Skeletal muscle tissue (tissue), 3 donors: ENCODE measurements at regions not wholly inside any gene's neighbourhood (a gene's known extent, or its start where the extent isn't known, plus 50 kb on each side); places are given as distances from the start of the nearest gene placed in this dataset.

Experiments used
- H3K27ac ChIP-seq: one replicate; pipeline ENCODE4 v1.7.0; 2013; ENCODE audit warnings: mild to moderate bottlenecking, low read depth, low read length, inconsistent platforms
- H3K27me3 ChIP-seq, 3 donors: one replicate each; pipeline ENCODE4 v1.7.0; 2013; ENCODE audit warnings: low read length in 3 of 3; ENCODE audit not compliant: control insufficient read depth in 3 of 3, insufficient read depth in 3 of 3
- H3K36me3 ChIP-seq, 3 donors: one replicate each; pipeline ENCODE4 v1.7.0; 2013; ENCODE audit warnings: low read length in 3 of 3; ENCODE audit not compliant: control insufficient read depth in 3 of 3, insufficient read depth in 3 of 3
- H3K4me1 ChIP-seq, 3 donors: one replicate each; pipeline ENCODE4 v1.7.0; 2013; ENCODE audit warnings: low read length in 3 of 3, mild to moderate bottlenecking in 3 of 3; ENCODE audit not compliant: control insufficient read depth in 3 of 3, insufficient read depth in 3 of 3
- H3K4me3 ChIP-seq, 3 donors: one replicate each; pipeline ENCODE4 v1.7.0; 2013; ENCODE audit warnings: low read length in 3 of 3
- H3K9ac ChIP-seq, 3 donors: one replicate each; pipeline ENCODE4 v1.7.0; 2013; ENCODE audit warnings: low read length in 3 of 3, mild to moderate bottlenecking in 3 of 3, moderate library complexity in 2 of 3, low read depth in 1 of 3
- H3K9me3 ChIP-seq, 3 donors: one replicate each; pipeline ENCODE4 v1.7.0; 2013; ENCODE audit warnings: low read length in 3 of 3; ENCODE audit not compliant: control insufficient read depth in 3 of 3
- donor health status: Osteomylitis.

DNA sequence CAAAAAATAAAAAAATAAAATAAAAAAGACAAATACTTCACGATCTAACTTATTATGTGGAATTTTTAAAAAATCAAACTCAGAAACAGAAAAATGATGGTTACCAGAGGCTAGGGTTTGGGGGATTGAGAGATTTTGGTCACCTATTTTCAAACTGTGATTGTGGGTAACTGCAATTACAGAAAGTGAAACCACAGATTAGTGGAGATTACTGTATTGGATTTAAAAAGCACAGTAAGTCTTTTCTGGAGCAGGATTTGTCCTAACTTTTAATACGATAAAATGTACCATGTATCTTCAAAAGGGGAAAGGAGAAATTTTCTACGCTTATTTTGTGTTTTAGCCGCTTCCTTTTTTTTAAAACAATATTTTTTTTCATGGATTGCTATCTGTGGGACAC lies 1204.9 kb upstream of the LRRTM3 start:
- peak overlapping the region in 1 of 3 donors; percentile 39 for H3K4me3 ChIP-seq
- no peak overlapping the region for H3K9ac ChIP-seq
- no peaks in the 10 kb centered on the region for H3K9me3 ChIP-seq
- H3K36me3 ChIP-seq: no peaks in the 10 kb centered on the region
- no peaks in the 10 kb centered on the region for H3K27me3 ChIP-seq
- no peak overlapping the region for H3K27ac ChIP-seq
- no peaks in the 10 kb centered on the region for H3K4me1 ChIP-seq

GRCh38 chr10:65723525-65723924 lies 1202.3 kb upstream of the LRRTM3 start:
- H3K9me3 ChIP-seq: peaks cover 0 to 2% (median 0%) of the 10 kb centered on the region in 3 donors
- H3K9ac ChIP-seq: no peak overlapping the region
- no peak overlapping the region for H3K4me3 ChIP-seq
- H3K4me1 ChIP-seq: no peaks in the 10 kb centered on the region
- no peaks in the 10 kb centered on the region for H3K36me3 ChIP-seq
- no peak overlapping the region for H3K27ac ChIP-seq
- no peaks in the 10 kb centered on the region for H3K27me3 ChIP-seq

DNA sequence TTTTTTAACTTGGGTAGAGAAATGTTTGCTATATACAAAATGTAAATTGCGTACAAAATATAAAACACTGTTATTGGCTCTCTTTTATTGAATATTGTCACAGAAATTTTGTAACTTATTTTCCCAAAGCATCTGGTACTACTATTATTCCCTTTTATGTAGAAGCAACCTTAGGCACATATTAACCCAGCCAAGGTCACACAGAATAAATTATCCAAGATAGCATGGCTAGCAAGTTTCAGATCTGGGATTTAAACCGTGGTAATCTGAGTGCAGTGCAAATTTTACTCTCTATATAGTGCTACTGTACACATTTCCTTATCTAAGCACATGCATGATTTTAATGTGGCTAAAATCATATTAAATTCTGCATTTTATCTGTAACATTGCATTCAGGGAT lies 1190.5 kb upstream of the LRRTM3 start:
- no peaks in the 10 kb centered on the region for H3K9me3 ChIP-seq
- no peak overlapping the region for H3K27ac ChIP-seq
- H3K4me1 ChIP-seq: no peaks in the 10 kb centered on the region
- H3K9ac ChIP-seq: no peak overlapping the region
- no peaks in the 10 kb centered on the region for H3K36me3 ChIP-seq
- H3K4me3 ChIP-seq: no peak overlapping the region
- H3K27me3 ChIP-seq: no peaks in the 10 kb centered on the region

- Histone ChIP-seq H3K4me3 (no peak overlapping the region), H3K4me1 (no peaks in the 10 kb centered on the region), H3K36me3 (no peaks in the 10 kb centered on the region), H3K9ac (no peak overlapping the region), H3K9me3 (no peaks in the 10 kb centered on the region), H3K27ac (no peak overlapping the region), H3K27me3 (no peaks in the 10 kb centered on the region)
Measured at GRCh38 chr10:65742906-65743305, 1182.9 kb upstream of the LRRTM3 start.

- Histone ChIP-seq H3K4me3 (no peak overlapping the region), H3K9ac (no peak overlapping the region), H3K27ac (no peak overlapping the region)
Measured at GRCh38 chr10:65751218-65751617, 1174.6 kb upstream of the LRRTM3 start.

DNA sequence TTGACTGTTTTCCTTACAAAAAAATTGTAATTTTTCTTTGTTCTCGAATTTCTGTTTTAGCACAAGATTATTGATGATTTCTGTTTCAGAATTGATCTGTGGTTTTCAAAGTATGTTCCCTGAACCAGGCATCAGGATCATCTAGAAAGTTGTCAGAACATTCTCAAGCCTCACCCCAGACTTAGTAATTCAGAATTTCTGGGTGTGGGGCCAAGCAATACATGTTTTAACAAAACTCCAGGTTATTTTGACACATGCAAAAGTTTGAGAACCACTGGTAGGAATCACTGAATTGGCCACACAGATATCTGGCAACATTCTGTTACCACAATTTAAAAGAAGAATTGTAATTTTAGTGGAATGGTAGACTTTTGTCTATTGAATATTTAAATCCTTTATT lies 1173.9 kb upstream of the LRRTM3 start:
- Histone ChIP-seq H3K36me3 (no peaks in the 10 kb centered on the region), H3K4me3 (no peak overlapping the region), H3K27me3 (no peaks in the 10 kb centered on the region), H3K9me3 (no peaks in the 10 kb centered on the region), H3K4me1 (no peaks in the 10 kb centered on the region), H3K9ac (no peak overlapping the region), H3K27ac (no peak overlapping the region)

More at GRCh38 chr10:65751218-65751617, 1174.6 kb upstream of the LRRTM3 start:
- H3K4me1 ChIP-seq: no peaks in the 10 kb centered on the region
- H3K9me3 ChIP-seq: no peaks in the 10 kb centered on the region
- no peaks in the 10 kb centered on the region for H3K27me3 ChIP-seq
- no peaks in the 10 kb centered on the region for H3K36me3 ChIP-seq

DNA sequence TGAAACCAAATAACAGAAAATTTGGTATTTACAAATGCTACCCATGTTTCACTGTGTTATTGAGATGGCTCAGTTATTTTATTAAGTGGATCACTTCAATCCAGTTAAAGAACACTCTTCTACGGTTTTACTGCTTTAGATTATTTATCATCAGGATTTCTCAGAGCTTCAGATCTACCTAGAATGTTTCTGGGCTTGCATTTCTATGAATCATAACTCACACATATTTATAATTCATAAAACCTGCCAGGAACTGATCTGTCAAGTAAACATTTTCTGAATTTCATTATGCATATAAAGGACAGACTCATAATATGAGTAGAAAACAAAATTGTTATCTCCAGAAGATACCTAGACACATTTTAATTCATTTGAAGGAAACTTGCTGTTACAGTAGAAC lies 1172.3 kb upstream of the LRRTM3 start:
- Histone ChIP-seq H3K9ac (no peak overlapping the region), H3K9me3 (no peaks in the 10 kb centered on the region), H3K27me3 (no peaks in the 10 kb centered on the region), H3K4me1 (no peaks in the 10 kb centered on the region), H3K36me3 (no peaks in the 10 kb centered on the region), H3K4me3 (no peak overlapping the region), H3K27ac (no peak overlapping the region)

DNA sequence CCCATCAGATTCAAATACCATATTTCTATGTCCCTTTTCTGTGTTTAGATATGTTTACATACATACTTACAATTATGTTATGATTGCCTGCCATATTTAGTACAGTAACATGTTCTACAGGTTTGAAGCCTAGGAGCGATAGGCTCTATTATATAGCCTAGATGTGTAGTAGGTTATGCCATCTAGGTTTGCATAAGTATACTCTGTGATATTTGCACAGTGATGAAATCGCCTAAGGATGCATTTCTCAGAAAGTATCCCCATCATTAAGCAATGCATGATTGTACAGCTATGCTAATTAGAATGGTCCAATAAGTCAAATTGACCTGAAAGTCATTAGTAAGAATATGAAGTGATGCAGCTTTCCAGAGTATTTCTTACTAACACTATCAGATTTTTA lies 1171.7 kb upstream of the LRRTM3 start:
- Histone ChIP-seq H3K27me3 (no peaks in the 10 kb centered on the region), H3K9me3 (no peaks in the 10 kb centered on the region), H3K36me3 (no peaks in the 10 kb centered on the region), H3K4me3 (no peak overlapping the region), H3K9ac (no peak overlapping the region), H3K4me1 (no peaks in the 10 kb centered on the region), H3K27ac (no peak overlapping the region)

DNA sequence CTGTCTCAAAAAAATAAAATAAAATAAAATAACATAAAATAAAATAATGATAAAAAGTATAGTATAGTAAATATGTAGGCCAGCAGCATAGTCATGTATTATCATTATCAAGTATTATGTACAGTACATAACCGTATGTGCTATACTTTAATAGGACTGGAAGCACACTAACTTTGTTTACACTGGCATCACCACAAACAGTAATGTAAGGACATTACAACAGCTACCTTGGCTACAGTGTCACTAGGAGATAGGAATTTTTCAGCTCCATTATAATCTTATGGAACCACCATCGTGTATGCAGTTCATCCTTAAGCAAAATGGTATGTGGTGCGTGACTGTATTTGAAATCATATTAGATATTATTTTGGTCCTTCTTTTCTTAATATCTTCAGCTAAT lies 1163.5 kb upstream of the LRRTM3 start:
- Histone ChIP-seq H3K9ac (no peak overlapping the region), H3K27ac (no peak overlapping the region)

DNA sequence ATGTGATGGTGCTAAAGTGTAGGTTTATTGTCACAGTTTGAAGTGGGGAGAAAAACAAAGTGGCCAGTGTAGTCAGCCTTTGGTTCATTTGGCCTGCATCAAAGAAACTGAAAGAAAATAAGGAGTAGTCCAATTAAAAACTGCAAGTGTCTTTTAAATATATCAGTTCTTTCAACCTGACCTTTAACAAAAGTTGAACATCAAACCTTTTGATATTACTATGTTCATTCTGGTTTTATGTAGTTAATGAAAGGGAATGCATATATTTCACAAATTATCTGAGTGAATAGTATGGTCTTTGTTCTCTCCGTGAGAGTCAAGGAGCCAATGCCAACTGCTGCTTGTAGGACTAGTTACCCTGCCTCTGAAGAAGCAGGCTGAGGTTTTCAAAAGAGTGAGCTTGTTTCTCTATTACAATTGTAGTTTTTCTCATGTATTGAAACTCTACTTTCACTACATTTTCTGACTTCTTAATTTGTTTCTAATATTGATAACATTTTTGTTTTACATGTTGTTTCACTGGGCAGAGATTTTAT lies 1160.8 kb upstream of the LRRTM3 start:
- Histone ChIP-seq H3K27ac (no peak overlapping the region), H3K4me1 (no peaks in the 10 kb centered on the region), H3K36me3 (no peaks in the 10 kb centered on the region), H3K9me3 (no peaks in the 10 kb centered on the region), H3K27me3 (no peaks in the 10 kb centered on the region), H3K4me3 (no peak overlapping the region), H3K9ac (no peak overlapping the region)

More for the DNA sequence above, 1163.5 kb upstream of the LRRTM3 start:
- no peaks in the 10 kb centered on the region for H3K4me1 ChIP-seq
- H3K36me3 ChIP-seq: no peaks in the 10 kb centered on the region
- H3K9me3 ChIP-seq: no peaks in the 10 kb centered on the region
- no peaks in the 10 kb centered on the region for H3K27me3 ChIP-seq
- H3K4me3 ChIP-seq: no peak overlapping the region

DNA sequence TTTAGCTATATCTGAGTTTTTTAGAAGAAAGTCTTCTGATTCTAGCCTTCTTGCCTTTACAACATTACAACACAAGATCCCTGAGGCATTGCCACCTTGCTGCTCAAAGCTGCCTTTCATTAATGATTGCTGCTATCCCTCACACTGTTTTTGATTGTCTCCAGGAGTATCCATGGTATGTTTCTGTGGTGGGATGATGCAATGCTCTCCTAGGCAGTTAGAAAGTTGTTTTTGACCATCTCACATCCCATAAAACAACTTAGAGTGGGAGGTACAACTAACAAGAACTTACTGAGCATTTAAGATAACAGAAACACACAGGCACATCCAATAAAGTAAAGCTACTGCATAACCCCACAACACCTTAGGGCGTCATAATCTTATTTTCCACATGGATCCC lies 1156.0 kb upstream of the LRRTM3 start:
- Histone ChIP-seq H3K4me1 (no peaks in the 10 kb centered on the region), H3K4me3 (no peak overlapping the region), H3K9ac (no peak overlapping the region), H3K36me3 (no peaks in the 10 kb centered on the region), H3K27ac (no peak overlapping the region), H3K27me3 (no peaks in the 10 kb centered on the region), H3K9me3 (no peaks in the 10 kb centered on the region)
